NCI-H82 treated with DMSO at 0.1 percent for 48 hours (cell line): ENCODE measurements at regions not wholly inside any gene's neighbourhood (a gene's known extent, or its start where the extent isn't known, plus 50 kb on each side); places are given as distances from the start of the nearest gene placed in this dataset.
"Not testable (repeated sequence)": the region's sequence is repeated elsewhere in the genome, so short reads cannot be mapped to it uniquely, and the experiment has no call there.

Experiments used
- DNase-seq: peaks from one replicate; lab custom pipeline; 2025; ENCODE audit not compliant: unreplicated experiment; lab: John Stamatoyannopoulos, UW

- no peak for DNase-seq
Observed at GRCh38 chr11:134498326-134499139, 86.5 kb upstream of the B3GAT1 start.

- DNase-seq: no peak
Observed at GRCh38 chr11:134497586-134497985, 85.5 kb upstream of the B3GAT1 start.

GRCh38 chr11:134496058-134496457 is 84.0 kb upstream of the B3GAT1 start:
- not testable (repeated sequence) for DNase-seq

- not testable (repeated sequence) for DNase-seq
Observed at GRCh38 chr11:134494395-134494794, 82.4 kb upstream of the B3GAT1 start.

GRCh38 chr11:134492411-134492810 is 80.4 kb upstream of the B3GAT1 start:
- DNase-seq: not testable (repeated sequence)

GRCh38 chr11:134489728-134490127 is 77.7 kb upstream of the B3GAT1 start:
- no peak for DNase-seq

- DNase-seq: no peak
Observed at GRCh38 chr11:134488913-134489312, 76.9 kb upstream of the B3GAT1 start.

GRCh38 chr11:134488512-134488911 is 76.5 kb upstream of the B3GAT1 start:
- DNase-seq: no peak

- no peak for DNase-seq
Observed at GRCh38 chr11:134487696-134488095, 75.7 kb upstream of the B3GAT1 start.

GRCh38 chr11:134486704-134487103 is 74.7 kb upstream of the B3GAT1 start:
- no peak for DNase-seq

- no peak for DNase-seq
Observed at GRCh38 chr11:134486106-134486505, 74.1 kb upstream of the B3GAT1 start.

- no peak for DNase-seq
Observed at GRCh38 chr11:134485316-134485715, 73.3 kb upstream of the B3GAT1 start.

GRCh38 chr11:134483857-134484256 is 71.8 kb upstream of the B3GAT1 start:
- DNase-seq: no peak

- no peak for DNase-seq
Observed at GRCh38 chr11:134483291-134483690, 71.2 kb upstream of the B3GAT1 start.

- no peak for DNase-seq
Observed at GRCh38 chr11:134482865-134483264, 70.8 kb upstream of the B3GAT1 start.

GRCh38 chr11:134481933-134482527 is 70.0 kb upstream of the B3GAT1 start:
- DNase-seq: no peak

- DNase-seq: no peak
Observed at GRCh38 chr11:134481135-134481534, 69.1 kb upstream of the B3GAT1 start.

- DNase-seq: no peak
Observed at GRCh38 chr11:134480136-134480712, 68.2 kb upstream of the B3GAT1 start.

- no peak for DNase-seq
Observed at GRCh38 chr11:134479206-134480135, 67.4 kb upstream of the B3GAT1 start.

- DNase-seq: no peak
Observed at GRCh38 chr11:134478611-134479010, 66.6 kb upstream of the B3GAT1 start.

- DNase-seq: no peak
Observed at GRCh38 chr11:134478176-134478575, 66.1 kb upstream of the B3GAT1 start.
